ENCODE measurements at regions not wholly inside any gene's neighbourhood (a gene's known extent, or its start where the extent isn't known, plus 50 kb on each side); places are given as distances from the start of the nearest gene placed in this dataset.
"Not testable (repeated sequence)": the region's sequence is repeated elsewhere in the genome, so short reads cannot be mapped to it uniquely, and the experiment has no call there.

DNA sequence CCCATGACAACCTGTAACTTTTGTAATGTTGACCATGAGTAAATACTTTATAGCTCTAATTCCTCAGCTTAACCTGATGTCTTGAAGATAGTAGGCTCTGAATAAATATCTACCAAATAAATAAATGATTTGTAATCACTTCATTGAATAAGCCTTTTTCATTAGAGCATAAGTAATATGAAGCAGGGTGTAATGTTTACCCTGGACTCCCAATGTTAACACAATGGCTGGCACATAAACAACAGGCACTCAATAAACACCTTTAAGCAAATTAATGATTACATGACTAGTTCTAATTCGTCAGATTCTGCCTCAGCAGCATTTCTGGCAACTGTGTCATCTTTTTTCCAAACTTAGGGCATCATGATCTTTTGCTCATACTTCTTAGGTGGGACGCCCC, 396.3 kb downstream of the LIG4 start:
- DNase-seq (ENCODE audit: low read depth): no peak

DNA sequence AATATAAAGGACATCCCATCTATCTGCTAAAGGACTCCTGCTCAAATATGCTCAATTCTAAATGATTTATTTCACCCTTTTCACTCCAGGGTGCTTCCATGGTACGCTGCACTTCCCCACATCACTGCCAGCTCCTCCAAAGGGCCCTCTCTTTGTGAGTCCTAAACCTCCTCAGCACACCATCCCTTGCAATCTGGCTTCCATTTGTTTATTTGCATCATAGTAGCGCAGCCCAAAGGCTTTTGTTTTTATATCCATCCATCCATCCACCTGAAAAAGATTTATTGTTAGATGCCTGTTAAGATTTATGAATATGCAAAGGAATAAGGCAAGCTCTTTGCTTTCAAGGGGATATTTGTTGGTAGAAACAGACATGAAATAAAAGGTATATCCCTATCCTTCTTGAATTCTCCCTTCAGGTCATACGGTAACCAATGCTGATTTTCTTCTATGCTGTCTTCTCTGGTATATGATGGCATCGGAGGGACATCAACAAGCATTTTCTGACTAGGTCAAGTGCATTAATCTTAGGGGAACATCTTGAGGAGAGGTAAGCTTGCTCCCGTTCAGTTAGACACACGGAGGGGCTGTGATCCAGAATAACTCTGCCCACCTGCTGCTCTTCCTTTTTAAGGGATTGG, 397.6 kb downstream of the LIG4 start:
- no peak for DNase-seq (ENCODE audit: low read depth)

DNA sequence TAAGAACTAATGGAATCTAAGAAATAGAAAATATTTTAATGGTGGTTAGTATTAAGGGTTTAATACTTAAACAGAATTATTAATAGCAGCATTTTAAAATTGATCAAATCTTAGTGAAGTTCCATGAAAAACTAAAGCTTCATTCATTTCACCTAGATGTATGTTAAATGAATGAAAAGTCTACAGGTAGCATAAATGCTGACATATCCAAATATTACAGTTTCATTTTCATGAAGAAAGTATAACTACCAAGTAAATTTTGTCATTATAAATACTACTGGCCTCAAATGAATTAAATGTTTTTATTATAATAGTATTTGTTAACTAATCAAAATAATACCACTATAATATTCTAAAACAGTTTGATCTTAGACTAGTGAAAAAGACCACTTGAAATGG, 403.3 kb downstream of the LIG4 start:
- DNase-seq (ENCODE audit: low read depth): no peak

DNA sequence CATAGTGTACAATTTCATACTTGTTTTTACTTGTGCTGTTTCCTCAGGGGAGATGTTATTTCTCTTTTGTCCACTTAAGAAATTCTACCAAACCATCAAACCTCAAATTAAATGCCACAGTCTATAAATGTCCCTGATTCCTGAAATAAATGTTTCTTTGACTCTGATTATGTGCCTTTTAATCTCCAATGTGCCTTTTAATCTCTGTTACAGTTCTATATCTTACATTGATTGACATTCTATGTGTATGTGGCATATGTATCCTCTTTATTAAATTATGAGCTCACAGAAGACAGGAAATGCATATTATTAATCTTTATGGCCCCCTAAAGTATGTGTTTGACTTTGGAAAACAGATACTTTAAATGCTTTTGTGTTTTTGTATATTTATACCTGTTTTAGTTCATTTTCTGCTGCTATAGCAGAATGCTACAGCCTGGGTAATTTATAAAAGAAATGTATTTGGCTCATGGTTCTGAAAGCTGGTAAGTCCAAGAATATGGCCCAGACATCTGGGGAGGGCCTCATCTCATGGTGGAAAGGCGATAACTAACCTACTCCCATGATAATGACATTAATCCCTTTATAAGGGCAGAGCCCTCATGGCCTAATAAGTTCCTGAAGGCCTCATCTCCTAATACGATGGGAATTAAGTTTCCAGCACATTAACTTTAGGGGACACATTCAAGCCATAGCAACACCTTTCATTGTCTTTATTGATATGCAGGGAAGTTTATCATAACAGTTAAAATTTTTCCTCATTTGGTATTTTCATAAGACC, 403.9 kb downstream of the LIG4 start:
- DNase-seq (ENCODE audit: low read depth): no peak

DNA sequence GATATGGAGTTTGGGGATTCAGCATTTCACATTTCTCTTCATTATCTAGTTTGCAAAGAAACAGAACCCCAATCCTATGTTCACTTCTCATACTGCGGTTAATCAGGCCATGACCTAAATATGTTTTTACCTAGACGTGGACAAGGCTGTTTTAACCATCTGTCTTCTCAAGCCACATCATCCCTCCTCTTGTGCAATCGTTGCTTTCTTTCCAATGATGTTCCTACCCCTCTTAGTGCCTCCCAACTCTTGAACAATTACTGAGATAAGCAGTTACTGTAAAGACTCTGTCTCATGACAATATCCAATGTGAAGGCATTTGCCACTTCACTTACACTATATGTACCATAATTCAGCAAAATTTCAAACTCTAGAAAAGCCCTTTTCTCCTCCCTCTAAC, 406.2 kb downstream of the LIG4 start:
- no peak for DNase-seq (ENCODE audit: low read depth)

DNA sequence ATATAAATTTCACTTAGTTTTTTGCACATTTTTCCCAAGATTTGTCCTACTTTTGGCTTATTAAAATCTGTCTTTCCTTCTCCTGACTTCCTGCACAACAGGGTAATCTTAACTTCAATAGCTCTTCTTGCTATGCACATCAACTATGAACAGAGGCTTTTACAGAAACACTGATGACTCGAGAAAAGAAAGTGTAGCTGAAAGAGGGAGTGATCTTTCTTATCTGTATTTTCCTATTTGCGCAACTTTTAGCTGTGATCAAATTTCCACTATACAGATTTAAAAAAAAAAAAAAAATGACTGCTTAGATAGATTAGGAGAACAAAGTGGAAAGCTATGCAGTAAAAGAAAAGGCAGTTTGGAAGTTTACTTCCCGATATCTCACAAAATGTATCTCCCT, 406.9 kb downstream of the LIG4 start:
- no peak for DNase-seq (ENCODE audit: low read depth)

DNA sequence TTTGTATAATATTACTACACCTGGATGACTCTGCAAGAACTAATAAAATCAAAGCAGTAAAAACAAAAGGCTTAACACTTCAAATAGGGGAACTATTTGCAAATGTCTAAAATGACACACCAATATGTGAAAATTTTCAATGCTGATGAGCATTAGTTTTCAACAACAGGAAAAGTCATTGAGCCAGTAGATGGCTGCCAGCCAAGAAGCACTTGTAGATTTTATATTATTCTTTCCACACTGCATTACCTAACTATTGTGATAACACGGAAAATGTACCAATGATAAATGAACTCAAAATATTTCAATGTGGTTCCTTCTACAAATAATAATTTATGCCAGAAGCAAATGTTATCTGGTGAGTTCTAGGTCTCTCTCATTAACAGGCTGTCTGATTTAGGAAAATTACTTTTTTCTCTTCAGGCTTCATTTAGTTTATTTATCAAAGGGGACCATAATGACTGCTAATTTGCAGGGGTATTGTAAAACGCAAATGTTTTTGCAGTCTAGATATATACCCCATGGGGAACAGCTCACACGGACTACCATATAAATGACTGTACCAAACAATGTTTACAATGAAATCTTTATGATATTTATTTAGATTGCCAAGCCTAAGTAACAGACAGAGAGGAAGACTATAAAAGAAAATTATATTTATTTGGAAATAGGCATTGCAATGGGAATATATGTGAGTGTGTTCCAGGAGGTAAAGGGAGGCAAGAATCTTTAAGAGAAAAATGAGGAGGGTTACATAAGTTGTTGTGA, 407.8 kb downstream of the LIG4 start:
- DNase-seq (ENCODE audit: low read depth): no peak

DNA sequence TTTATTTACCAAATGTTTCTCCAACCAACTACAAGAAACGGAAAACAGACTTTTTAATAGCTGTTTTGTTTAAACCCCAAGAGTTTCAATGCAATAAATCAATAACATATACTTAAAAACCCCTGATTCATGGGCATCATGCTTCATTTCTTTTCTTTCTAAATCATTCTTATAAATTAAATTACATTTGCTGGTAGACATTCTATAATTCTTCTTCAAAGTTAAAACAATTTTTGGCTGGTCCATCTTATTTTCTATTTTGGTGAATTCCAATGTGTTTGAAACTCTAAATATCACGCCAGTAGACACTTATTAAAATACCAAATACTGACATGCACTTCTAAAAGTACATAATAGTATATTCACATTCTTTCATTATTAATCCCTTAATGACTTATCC, 408.6 kb downstream of the LIG4 start:
- no peak for DNase-seq (ENCODE audit: low read depth)

DNA sequence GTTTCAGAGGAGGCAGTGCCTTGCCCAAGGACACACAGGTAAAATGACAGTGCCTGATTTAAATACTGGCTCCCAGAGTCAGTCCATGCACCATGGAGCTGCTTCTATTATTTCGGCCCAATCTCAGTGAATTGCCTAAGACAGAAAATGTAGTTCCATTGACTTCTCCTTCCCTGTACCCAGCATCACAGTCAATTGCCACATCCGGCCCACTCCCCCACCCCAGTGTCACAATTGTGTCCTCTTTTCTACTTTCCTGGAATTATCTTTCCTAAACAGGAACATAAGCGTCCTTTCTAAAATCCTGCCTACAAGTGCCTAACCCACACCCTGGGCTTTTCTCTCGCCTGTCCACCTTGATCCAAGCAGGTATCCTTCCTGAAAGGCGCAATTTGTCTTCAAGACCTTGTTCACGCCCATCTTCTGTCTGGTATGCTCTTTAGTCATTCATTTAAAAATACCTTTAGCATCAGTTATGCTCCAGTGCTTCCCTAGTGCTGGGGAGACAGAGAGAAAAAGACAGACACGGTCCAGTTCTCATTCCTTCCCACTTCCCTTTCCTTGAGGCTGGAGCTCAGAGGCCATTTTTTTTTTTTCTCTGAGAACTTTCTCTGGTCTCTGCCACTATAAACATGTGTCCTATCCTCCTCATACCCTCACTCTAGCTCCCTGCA, 411.4 kb downstream of the LIG4 start:
- no peak for DNase-seq (ENCODE audit: low read depth)

DNA sequence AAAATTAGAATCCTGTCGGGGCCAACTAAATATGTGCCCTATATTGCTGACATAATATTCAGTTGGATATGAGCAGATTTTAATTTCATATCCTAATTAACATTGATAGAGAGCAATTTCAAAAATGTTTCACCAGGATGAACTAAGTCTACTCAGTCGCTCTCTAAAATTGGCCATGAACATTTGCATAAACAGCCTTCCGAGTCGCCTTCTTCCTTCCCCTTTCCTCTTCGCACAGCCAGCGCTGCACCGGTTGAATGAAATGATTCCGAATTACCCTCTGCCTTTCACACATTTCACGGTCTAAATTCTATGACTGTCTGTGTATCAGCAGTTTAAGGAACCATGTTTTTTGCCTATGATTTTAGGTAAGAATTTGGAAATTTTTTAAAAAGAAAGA, 413.7 kb downstream of the LIG4 start:
- no peak for DNase-seq (ENCODE audit: low read depth)

DNA sequence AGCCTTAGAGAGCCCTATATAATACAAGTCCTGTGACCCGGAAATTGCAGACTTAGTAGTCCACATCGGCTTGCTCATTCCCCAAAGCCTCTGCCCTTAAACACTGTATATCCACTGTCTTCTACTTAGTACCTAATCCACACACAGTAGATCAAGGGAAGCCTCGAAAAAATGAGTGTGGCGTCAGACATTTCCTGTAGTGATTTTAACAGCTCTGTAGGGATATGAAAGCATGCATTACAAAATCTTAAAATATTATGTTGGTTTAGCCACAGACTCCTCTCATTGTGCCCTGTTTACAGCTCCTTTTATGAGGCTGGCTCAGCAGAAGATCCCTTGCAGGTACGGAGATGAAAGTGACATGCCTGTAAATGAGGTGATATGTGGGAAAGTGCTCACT, 416.3 kb downstream of the LIG4 start:
- no peak for DNase-seq (ENCODE audit: low read depth)

DNA sequence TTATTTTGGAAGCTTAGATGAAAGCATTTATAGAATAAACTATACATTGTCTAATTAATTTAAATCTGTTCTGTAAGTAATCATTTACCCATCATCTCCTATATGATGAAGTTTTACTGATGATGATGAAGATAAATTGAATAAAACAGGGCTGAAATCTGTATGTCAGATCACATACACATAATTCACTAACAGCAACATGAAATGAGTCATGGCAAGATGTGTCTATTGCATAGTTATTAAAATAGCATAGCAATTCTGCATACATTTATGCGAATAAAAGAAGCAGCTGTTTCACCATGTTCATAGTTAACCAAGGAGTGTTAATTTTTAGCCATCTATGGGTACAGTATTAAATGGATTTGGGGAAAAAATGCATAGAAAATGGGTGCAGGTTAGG, 424.9 kb downstream of the LIG4 start:
- DNase-seq (ENCODE audit: low read depth): no peak

DNA sequence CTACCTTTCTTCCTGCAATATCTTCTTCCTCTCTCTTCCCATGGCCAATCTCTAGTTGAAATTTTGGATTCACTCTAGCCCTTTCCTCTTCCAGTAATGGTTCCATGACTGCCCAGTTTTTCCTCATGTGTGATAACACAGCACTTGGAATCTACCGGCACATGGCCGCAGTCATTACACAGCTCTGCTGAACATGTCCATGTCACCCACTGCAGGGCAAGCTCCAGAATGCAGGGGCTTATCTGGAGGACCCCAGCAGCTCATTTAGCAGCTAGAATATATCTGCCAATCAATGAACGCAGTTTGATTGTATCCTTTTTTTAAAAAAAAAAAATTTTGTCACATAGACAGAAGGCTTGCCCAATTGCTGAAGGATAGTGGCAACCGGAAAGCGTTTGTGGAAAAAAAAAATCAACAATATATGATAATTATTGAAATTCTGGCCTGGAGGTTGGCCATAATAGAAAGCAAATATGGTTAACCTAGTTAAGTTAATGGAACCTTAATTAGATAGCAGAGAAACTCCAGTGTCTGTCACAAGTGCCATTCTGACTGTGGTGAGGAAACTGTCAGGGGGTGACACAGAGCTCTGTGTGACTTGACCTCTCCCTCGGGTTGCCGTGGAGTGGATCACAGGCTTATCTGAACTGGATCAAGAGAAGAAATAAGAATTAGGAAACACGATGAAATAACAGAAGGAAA, 426.7 kb downstream of the LIG4 start:
- no peak for DNase-seq (ENCODE audit: low read depth)

DNA sequence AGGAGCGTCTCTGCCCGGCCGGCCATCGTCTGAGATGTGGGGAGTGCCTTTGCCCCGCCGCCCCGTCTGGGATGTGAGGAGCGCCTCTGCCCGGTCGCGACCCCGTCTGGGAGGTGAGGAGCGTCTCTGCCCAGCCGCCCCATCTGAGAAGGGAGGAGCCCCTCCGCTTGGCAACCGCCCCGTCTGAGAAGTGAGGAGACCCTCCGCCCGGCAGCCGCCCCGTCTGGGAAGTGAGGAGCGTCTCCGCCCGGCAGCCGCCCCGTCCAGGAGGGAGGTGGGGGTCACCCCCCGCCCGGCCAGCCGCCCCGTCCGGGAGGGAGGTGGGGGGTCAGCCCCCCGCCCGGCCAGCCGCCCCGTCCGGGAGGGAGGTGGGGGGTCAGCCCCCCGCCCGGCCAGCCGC, 432.7 kb downstream of the LIG4 start:
- DNase-seq (ENCODE audit: low read depth): not testable (repeated sequence)

DNA sequence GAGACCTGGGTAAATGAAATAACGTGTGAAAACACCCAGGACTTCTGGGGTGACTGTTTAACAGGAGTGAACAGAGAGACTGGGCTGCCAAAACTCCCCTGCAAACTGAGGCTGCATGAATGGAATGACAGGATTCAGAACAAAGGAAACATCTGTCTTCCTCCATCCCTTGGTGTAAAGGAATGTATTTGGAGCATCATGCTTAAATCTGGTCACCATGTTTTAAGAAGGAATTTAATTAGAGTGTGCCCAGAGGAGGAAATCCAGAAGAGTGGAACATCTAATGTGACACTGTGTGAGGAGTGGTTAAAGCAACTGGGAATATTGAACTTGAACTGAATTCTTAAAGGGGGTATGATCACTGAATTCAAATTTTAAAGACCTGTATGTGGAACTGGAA, 437.2 kb downstream of the LIG4 start:
- DNase-seq (ENCODE audit: low read depth): no peak

DNA sequence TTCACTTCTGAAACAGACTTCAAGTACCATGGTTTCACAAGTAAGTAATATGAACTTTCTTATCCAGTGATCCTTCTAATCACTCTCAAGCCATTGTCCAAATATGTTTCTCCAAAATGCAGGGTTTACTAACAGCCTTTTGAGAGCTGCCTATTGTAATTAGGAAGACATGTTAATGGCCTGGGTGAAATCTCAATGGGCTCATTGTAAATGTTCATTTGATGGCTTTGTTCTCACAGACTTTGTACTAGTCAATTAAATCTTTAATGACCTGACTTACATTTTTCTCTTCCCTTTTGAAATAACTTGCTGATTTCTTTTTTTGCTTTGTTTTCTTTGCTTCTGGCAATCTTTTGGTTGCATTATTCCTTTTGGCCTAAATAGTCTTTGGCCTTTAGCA, 444.8 kb downstream of the LIG4 start:
- DNase-seq (ENCODE audit: low read depth): no peak

DNA sequence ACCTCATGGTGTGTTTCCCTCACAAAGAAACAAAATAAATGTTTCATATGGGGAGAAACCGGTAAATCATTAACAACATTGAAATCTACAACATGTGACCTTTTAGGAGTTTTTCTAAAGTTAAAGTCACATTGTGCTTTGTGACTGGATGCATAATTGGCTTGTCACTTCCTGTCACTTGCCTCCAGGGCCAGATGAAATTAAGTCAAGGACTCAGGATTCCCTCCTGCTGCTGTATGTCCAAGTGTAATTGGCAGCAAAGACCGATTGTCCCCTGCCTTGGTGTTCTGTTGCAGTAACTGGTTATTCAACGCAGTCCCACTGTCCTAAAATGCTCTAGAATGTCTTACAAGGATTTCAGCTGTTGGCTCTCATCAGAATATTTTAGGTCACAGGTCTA, 448.2 kb downstream of the LIG4 start:
- no peak for DNase-seq (ENCODE audit: low read depth)

DNA sequence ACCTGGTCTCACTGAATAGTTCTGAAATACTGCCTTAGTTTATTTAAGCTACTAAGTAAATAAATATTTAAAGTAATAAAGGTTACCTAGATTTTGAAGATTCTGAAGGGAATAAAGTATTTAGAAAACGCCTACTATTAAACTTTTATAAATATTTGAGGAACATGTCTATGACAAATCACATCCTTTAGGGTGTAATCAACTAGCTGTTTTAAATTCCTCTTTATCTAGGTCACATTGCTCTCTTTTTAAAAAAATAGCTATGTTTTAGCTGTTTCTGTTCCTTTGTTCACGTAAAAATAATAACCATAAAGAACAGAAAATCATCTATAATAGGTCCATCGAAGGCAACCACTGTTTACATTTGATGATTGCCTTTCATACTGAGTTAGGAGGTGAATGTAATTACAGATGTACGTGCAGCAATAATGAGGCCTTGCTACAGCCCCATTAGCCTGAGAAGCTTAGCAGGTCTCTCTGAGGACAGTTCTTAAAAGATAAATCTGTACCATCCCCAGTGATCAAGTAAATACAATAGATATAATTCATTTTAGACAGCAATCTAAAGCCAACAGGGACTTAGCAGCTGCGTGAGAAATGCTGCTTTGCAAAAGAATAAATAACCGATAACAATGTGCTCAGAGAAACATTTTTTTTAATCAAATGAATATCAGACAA, 449.5 kb downstream of the LIG4 start:
- DNase-seq (ENCODE audit: low read depth): no peak

DNA sequence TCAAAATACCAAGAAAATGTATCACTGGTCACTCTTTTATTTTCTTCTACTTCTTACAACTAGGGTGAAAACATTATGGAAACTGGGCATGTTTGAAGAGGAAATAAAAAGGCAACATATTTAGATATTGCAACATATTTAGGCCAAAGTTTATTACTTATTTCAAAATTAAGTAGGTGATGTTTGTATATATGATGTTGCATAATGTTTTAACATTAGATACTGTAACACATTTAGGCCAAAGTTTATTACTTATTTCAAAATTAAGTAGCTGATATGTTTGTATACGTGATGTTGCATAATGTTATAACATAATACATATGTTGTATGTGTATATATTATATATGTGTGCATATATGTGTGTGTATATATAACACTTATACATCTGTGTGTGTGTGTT, 451.3 kb downstream of the LIG4 start:
- DNase-seq (ENCODE audit: low read depth): no peak

DNA sequence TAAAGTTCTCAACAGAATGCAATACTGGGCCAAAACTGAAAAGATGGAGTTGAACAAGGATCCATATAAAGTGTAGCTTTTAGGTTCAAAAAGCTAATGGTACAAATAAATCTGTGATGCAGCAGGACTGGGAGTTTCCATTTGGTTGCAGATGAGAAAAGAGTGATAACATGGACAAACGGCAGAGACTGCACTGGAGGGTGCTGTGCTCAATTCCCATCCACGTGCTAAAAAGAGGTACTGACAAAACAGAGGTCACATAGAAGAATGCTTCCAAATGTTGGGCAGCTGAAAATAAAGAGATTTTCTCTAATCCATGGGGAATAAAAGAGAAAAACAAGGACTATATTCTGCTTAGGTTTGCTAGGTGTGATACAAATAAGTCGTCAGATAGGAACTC, 461.6 kb downstream of the LIG4 start:
- no peak for DNase-seq (ENCODE audit: low read depth)

DNA sequence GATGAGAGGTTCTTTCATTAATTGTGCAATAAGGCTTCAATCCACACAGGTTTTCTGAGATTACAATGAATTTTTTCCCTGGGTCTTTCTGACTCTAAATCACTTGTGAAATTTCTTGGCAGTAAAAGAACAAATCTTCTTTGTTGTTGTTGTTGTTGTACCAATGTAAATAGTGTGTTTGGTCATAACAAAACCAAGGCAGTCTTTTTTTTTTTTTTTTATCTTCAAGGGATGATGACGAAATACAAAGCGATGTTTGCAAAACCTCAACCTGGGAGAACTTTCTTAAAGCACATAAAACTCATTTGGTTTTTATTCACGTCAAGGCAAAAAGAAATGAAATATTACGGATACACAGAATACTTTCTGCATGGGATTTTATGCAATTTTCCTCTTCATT, 462.0 kb downstream of the LIG4 start:
- no peak for DNase-seq (ENCODE audit: low read depth)

DNA sequence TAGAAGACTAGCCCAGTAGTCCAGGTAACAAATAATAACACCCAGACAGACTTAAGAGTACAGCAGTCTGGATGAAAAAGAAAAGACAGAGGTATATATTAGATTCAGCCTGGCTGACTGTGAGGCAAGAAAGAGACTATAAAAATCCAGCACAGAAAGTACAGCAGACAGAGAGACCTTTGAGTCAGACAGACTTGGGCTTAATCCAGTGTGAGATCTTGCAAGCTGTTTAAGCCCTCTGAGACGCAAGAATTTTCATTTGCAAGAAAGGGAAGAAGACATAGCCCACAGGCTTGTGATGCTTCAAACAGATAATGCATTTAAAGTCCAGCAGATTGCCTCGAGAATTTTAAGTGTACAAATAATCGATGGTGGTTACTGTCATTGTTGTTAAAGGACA, 471.4 kb downstream of the LIG4 start:
- no peak for DNase-seq (ENCODE audit: low read depth)

All from stimulated activated CD8-positive, alpha-beta memory T cell treated with anti-CD3 and anti-CD28 coated beads, Interleukin-15, amount 100 ng/mL, for 1 hour (primary cell).